ENCODE measurements at regions not wholly inside any gene's neighbourhood (a gene's known extent, or its start where the extent isn't known, plus 50 kb on each side); places are given as distances from the start of the nearest gene placed in this dataset.

GRCh38 chr11:109590782-109591181 lies 168.8 kb downstream of the C11orf87 start:
- in situ Hi-C loops (cut with HindIII; ENCODE audit: low pct_unique_long_range_greater_than_20kb, low sequenced_read_pairs), result no loop called here
- POLR2A ChIA-PET, result no interaction called here

DNA sequence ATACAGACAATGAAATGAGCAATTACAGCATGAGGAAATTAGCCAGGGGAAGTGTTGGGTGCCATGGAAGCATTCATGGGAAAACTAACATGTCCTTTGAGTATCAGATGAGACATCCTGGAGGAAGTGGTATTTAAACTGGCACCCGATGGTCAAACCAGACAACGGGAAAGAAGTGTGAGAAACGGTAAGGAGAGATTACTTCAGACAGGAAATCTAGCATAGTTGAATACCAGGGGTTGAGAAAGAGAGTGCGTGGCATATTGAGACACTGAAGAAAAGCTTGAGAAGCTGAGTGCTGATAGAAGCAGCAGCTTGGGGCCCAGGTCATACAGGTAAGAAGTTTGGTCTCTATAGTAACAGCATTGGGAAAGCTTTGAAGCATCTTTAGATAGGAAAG lies 175.3 kb downstream of the C11orf87 start:
- in situ Hi-C loops (cut with HindIII; ENCODE audit: low pct_unique_long_range_greater_than_20kb, low sequenced_read_pairs), result no loop called here
- CTCF ChIA-PET, result no interaction called here
- Histone ChIP-seq H3K27ac (ENCODE audit: low read length) (no peak overlapping the region), H3K4me1 (ENCODE audit: control insufficient read depth, insufficient read depth, low read length) (no peaks in the 10 kb centered on the region), H3K27me3 (ENCODE audit: control insufficient read depth, insufficient read depth, low read length) (no peaks in the 10 kb centered on the region), H3K4me3 (ENCODE audit: low read depth in 2 of 2, low read length in 2 of 2) (no peak overlapping the region), H3K36me3 (ENCODE audit: control insufficient read depth, insufficient read depth, low read length) (no peaks in the 10 kb centered on the region), H3K9me3 (ENCODE audit: control insufficient read depth, insufficient read depth, low read depth, low read length) (no peaks in the 10 kb centered on the region)
- POLR2A ChIA-PET, result no interaction called here
- ATAC-seq (no peak), DNase-seq (ENCODE audit: low read depth, low spot score) (no peak)
- BruUV-seq (replicated peaks), result no TSS peak
- TF ChIP-seq TCF7L2 (IDR thresholded peaks at IDR 0.05; ENCODE audit: low read depth, low read length) (no peak), SIN3A (IDR thresholded peaks at IDR 0.05; ENCODE audit: borderline replicate concordance, insufficient read depth, low read depth, low read length) (no peak), POLR2AphosphoS5 (IDR thresholded peaks at IDR 0.05; ENCODE audit: low read depth, low read length) (no peak)
- TF ChIP-seq, protein P1, sequence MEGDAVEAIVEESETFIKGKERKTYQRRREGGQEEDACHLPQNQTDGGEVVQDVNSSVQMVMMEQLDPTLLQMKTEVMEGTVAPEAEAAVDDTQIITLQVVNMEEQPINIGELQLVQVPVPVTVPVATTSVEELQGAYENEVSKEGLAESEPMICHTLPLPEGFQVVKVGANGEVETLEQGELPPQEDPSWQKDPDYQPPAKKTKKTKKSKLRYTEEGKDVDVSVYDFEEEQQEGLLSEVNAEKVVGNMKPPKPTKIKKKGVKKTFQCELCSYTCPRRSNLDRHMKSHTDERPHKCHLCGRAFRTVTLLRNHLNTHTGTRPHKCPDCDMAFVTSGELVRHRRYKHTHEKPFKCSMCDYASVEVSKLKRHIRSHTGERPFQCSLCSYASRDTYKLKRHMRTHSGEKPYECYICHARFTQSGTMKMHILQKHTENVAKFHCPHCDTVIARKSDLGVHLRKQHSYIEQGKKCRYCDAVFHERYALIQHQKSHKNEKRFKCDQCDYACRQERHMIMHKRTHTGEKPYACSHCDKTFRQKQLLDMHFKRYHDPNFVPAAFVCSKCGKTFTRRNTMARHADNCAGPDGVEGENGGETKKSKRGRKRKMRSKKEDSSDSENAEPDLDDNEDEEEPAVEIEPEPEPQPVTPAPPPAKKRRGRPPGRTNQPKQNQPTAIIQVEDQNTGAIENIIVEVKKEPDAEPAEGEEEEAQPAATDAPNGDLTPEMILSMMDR (IDR thresholded peaks at IDR 0.05), result no peak
- TF ChIP-seq, protein P2, sequence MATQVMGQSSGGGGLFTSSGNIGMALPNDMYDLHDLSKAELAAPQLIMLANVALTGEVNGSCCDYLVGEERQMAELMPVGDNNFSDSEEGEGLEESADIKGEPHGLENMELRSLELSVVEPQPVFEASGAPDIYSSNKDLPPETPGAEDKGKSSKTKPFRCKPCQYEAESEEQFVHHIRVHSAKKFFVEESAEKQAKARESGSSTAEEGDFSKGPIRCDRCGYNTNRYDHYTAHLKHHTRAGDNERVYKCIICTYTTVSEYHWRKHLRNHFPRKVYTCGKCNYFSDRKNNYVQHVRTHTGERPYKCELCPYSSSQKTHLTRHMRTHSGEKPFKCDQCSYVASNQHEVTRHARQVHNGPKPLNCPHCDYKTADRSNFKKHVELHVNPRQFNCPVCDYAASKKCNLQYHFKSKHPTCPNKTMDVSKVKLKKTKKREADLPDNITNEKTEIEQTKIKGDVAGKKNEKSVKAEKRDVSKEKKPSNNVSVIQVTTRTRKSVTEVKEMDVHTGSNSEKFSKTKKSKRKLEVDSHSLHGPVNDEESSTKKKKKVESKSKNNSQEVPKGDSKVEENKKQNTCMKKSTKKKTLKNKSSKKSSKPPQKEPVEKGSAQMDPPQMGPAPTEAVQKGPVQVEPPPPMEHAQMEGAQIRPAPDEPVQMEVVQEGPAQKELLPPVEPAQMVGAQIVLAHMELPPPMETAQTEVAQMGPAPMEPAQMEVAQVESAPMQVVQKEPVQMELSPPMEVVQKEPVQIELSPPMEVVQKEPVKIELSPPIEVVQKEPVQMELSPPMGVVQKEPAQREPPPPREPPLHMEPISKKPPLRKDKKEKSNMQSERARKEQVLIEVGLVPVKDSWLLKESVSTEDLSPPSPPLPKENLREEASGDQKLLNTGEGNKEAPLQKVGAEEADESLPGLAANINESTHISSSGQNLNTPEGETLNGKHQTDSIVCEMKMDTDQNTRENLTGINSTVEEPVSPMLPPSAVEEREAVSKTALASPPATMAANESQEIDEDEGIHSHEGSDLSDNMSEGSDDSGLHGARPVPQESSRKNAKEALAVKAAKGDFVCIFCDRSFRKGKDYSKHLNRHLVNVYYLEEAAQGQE (IDR thresholded peaks at IDR 0.05; ENCODE audit: insufficient read depth in 1 of 2, low read depth in 2 of 2, low read length in 1 of 2), result no peak
- intact Hi-C loops (cut with micrococcal nuclease; ENCODE audit: unreplicated experiment), result no loop called here

More at GRCh38 chr11:109590782-109591181, 168.8 kb downstream of the C11orf87 start:
- Histone ChIP-seq H3K27me3 (ENCODE audit: control insufficient read depth, insufficient read depth, low read length) (no peaks in the 10 kb centered on the region), H3K4me1 (ENCODE audit: control insufficient read depth, insufficient read depth, low read length) (no peaks in the 10 kb centered on the region), H3K36me3 (ENCODE audit: control insufficient read depth, insufficient read depth, low read length) (no peaks in the 10 kb centered on the region), H3K9me3 (ENCODE audit: control insufficient read depth, insufficient read depth, low read depth, low read length) (no peaks in the 10 kb centered on the region), H3K4me3 (ENCODE audit: low read depth in 2 of 2, low read length in 2 of 2) (no peak overlapping the region), H3K27ac (ENCODE audit: low read length) (no peak overlapping the region)
- TF ChIP-seq, protein P2 (IDR thresholded peaks at IDR 0.05; ENCODE audit: insufficient read depth in 1 of 2, low read depth in 2 of 2, low read length in 1 of 2), result no peak
- TF ChIP-seq, protein P1 (IDR thresholded peaks at IDR 0.05), result no peak
- TF ChIP-seq TCF7L2 (IDR thresholded peaks at IDR 0.05; ENCODE audit: low read depth, low read length) (no peak), SIN3A (IDR thresholded peaks at IDR 0.05; ENCODE audit: borderline replicate concordance, insufficient read depth, low read depth, low read length) (no peak), POLR2AphosphoS5 (IDR thresholded peaks at IDR 0.05; ENCODE audit: low read depth, low read length) (no peak)
- intact Hi-C loops (cut with micrococcal nuclease; ENCODE audit: unreplicated experiment), result no loop called here
- DNase-seq (ENCODE audit: low read depth, low spot score) (no peak), ATAC-seq (no peak)
- BruUV-seq (replicated peaks), result no TSS peak
- CTCF ChIA-PET, result no interaction called here

Measured in Panc1 (cell line).